AG04449 (cell line): ENCODE measurements at regions not wholly inside any gene's neighbourhood (a gene's known extent, or its start where the extent isn't known, plus 50 kb on each side); places are given as distances from the start of the nearest gene placed in this dataset.

ENCODE experiments used
- CTCF ChIA-PET: fragments of 350-600 bp; formaldehyde crosslinking; extraction: SDS; loops from one replicate; lab custom pipeline; 2021; ENCODE audit warnings: antibody characterized with exemption; lab: Yijun Ruan, JAX
- POLR2A ChIA-PET: fragments of 400-600, 350-600 bp; formaldehyde crosslinking; extraction: SDS; loops from one replicate; lab custom pipeline; 2020; ENCODE audit warnings: antibody characterized with exemption, inconsistent platforms; lab: Yijun Ruan, JAX
- DNase-seq: peaks from one replicate; pipeline ENCODE4 v3.0.0-alpha.2; 2010; ENCODE audit warnings: low read depth, low spot score
- H3K4me3 ChIP-seq: 2 replicates; pipeline ENCODE4 v1.5.1; 2011; ENCODE audit warnings: low read depth, mild to moderate bottlenecking, control low read depth, low read length
- TF ChIP-seq, protein P1 (sequence below): IDR thresholded peaks from one replicate; pipeline ENCODE4 v1.5.1; 2011; ENCODE audit warnings: mild to moderate bottlenecking, moderate library complexity, low read length, control low read depth, inconsistent platforms; ENCODE audit not compliant: insufficient read depth; ENCODE audit errors: missing control alignments

DNA sequence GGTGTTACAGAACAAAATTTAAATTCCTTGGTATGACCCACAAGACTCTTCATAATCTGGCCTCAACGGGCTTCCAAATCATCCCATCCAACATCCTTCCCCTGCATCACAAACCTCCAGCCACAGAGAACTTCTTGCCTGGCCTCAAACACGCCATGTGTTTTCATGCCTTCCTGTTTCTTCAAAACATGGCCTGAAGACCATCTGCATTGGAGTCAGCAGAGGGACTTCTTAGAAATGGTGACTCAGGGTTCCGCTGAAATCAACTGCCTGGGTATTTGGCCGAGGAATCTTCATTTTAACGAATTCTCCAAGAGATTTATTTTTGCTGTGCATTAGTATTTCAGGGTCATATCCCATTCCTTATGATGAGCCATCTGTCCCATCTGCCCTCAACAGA, 138.1 kb upstream of the RAP2B start:
- TF ChIP-seq, protein P1, sequence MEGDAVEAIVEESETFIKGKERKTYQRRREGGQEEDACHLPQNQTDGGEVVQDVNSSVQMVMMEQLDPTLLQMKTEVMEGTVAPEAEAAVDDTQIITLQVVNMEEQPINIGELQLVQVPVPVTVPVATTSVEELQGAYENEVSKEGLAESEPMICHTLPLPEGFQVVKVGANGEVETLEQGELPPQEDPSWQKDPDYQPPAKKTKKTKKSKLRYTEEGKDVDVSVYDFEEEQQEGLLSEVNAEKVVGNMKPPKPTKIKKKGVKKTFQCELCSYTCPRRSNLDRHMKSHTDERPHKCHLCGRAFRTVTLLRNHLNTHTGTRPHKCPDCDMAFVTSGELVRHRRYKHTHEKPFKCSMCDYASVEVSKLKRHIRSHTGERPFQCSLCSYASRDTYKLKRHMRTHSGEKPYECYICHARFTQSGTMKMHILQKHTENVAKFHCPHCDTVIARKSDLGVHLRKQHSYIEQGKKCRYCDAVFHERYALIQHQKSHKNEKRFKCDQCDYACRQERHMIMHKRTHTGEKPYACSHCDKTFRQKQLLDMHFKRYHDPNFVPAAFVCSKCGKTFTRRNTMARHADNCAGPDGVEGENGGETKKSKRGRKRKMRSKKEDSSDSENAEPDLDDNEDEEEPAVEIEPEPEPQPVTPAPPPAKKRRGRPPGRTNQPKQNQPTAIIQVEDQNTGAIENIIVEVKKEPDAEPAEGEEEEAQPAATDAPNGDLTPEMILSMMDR = no peak
- DNase-seq = no peak
- CTCF ChIA-PET = interaction anchor here (0.6 to 1.5 kb wide), 2 partner anchors 432 to 947 kb away, joined by 3 to 4 read pairs; no protein-coding TSS in a partner anchor
- H3K4me3 ChIP-seq = no peak overlapping the region
- POLR2A ChIA-PET = no interaction called here

DNA sequence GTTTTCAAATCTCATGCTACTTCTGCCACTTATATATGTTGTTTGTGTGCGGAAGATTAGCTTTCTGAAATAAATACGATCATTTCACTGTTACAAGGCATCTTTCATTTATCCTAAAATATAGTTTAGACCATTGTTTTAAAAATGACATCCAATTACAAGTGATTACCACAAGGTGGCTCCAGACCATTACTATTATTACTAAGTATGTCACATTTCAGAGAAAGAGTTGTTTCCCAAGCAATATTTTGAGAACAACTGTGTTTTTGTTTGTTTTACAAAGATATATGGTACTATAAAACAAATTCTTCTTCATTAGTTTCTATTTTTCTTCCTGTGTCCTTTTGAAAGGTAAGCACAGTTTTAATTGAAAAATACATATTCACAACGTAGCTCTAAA, 136.0 kb upstream of the RAP2B start:
- ChIA-PET POLR2A (interaction anchor here (0.7 kb wide), 1 partner anchor 256 kb away, joined by 3 read pairs; no protein-coding TSS in a partner anchor), CTCF (interaction anchor here (0.7 to 2.6 kb wide), 19 partner anchors 8 to 1228 kb away, joined by 3 to 25 read pairs (median 4); no protein-coding TSS in a partner anchor)
- TF ChIP-seq, protein P1 = peak; percentile 35
- H3K4me3 ChIP-seq = no peak overlapping the region
- DNase-seq = no peak

DNA sequence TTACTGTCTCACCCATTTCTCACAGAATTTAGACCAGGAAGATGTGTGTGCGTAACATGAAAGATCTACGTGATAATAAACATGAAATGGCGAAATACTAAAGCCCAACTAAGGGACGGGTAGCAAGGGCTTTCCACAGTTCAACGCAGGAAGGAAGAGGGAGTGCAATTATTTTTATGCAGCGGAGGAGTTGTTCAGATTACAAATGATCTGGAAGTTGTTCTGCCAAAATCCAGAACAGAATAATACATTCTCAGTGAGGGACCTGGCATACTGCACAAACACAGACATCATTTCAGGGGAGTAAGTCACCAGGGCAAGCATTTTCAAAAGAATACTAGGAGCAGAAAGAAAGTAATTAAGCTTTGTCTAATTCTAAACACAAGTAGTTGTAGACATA, 133.6 kb upstream of the RAP2B start:
- DNase-seq = no peak
- POLR2A ChIA-PET = no interaction called here
- CTCF ChIA-PET = interaction anchor here (0.8 to 2.0 kb wide), 3 partner anchors 13 to 741 kb away, joined by 3 to 6 read pairs (median 4); no protein-coding TSS in a partner anchor

DNA sequence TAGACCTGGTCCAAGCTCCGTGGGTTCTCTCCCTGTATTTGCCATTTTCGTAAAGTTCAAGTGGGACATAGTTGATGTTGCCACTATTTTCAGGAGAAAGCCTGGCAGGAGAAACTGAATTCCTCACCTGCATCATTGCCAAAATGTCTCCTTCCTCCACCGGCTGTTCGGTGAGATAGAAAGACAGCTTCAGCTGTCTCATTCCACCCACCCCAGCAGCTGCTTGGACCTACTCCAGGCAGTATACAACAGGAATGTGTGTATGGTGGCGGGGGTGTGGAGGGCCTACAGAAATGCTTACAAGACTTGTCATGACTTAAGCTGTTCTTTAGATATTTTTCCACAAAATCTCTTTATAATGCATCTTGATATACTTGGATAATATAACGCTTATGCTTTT, 132.7 kb upstream of the RAP2B start:
- H3K4me3 ChIP-seq = no peak overlapping the region
- POLR2A ChIA-PET = interaction anchor here (1.1 to 1.3 kb wide), 2 partner anchors 132 to 136 kb away, joined by 4 to 8 read pairs; partner anchors contain the start of gene RAP2B
- DNase-seq = no peak
- TF ChIP-seq, protein P1 = no peak
- CTCF ChIA-PET = interaction anchor here (0.6 to 2.0 kb wide), 6 partner anchors 12 to 988 kb away, joined by 3 to 6 read pairs (median 4); no protein-coding TSS in a partner anchor

More for the DNA sequence above, 133.6 kb upstream of the RAP2B start:
- no peak overlapping the region for H3K4me3 ChIP-seq
- TF ChIP-seq, protein P1 = no peak

DNA sequence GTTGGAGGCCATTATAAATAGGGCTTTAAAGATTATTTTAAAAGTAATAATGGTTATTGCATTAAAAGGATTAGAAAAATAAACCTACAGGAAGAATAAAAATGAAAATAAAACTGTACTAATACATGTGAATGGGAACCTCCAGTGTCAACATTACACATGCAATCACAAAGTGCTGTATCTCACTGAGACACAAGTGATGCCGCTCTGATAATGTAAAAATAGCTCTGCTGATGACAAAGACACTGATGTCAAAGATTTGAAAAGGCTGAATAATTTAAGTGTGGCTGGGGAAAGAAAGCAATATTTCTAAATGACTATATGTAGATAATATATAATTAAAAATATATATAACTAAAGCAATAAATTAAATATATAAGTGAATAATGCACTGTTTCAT, 129.1 kb upstream of the RAP2B start:
- no peak overlapping the region for H3K4me3 ChIP-seq
- ChIA-PET CTCF (interaction anchor here (0.6 to 0.9 kb wide), 3 partner anchors 130 to 751 kb away, joined by 3 read pairs; no protein-coding TSS in a partner anchor), POLR2A (no interaction called here)
- TF ChIP-seq, protein P1 = no peak
- no peak for DNase-seq

DNA sequence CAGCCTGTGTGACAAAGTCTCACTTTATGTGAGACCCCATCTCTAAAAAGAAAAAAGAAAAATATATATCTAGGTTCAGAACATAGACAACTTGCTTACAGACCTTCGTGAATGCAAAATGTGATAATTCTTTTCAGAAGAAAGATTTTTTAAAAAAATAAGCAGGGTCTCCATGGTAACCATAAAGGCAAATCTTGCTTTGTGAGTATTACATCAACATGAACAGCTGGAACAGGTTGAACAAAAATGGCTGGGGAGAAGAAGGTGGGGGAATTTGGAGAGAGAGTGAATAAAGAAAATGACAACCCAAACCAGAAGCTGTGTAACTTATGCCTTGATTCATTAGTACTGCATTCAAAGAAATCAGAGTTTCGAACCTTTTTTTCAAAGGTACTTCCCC, 125.2 kb upstream of the RAP2B start:
- H3K4me3 ChIP-seq = no peak overlapping the region
- CTCF ChIA-PET = interaction anchor here (0.8 kb wide), 1 partner anchor 11 kb away, joined by 4 read pairs; no protein-coding TSS in a partner anchor
- TF ChIP-seq, protein P1 = no peak
- no peak for DNase-seq
- POLR2A ChIA-PET = no interaction called here
